Skeletal muscle cell (primary cell): ENCODE measurements at regions not wholly inside any gene's neighbourhood (a gene's known extent, or its start where the extent isn't known, plus 50 kb on each side); places are given as distances from the start of the nearest gene placed in this dataset.
"Not testable (repeated sequence)": the region's sequence is repeated elsewhere in the genome, so short reads cannot be mapped to it uniquely, and the experiment has no call there.

ENCODE experiments used
- DNase-seq: peaks from one replicate; pipeline ENCODE4 v3.0.0-alpha.2; 2010; ENCODE audit warnings: low read depth
- H3K4me3 ChIP-seq: 2 replicates; pipeline ENCODE4 v1.5.1; 2011; ENCODE audit warnings: low read depth, mild to moderate bottlenecking, control low read depth, low read length, moderate library complexity

GRCh38 chr3:87755852-87756251 is 303.0 kb downstream of the CGGBP1 start:
- DNase-seq = no peak
- no peak overlapping the region for H3K4me3 ChIP-seq

- no peak overlapping the region for H3K4me3 ChIP-seq
- no peak for DNase-seq
Measured at GRCh38 chr3:87742250-87742649, 316.6 kb downstream of the CGGBP1 start.

GRCh38 chr3:87740894-87741293 is 317.9 kb downstream of the CGGBP1 start:
- not testable (repeated sequence) for H3K4me3 ChIP-seq, DNase-seq

- H3K4me3 ChIP-seq, DNase-seq: not testable (repeated sequence)
Measured at GRCh38 chr3:87737817-87738216, 321.0 kb downstream of the CGGBP1 start.

GRCh38 chr3:87733671-87734367 is 325.0 kb downstream of the CGGBP1 start:
- no peak for DNase-seq
- no peak overlapping the region for H3K4me3 ChIP-seq

- no peak for DNase-seq
- H3K4me3 ChIP-seq = no peak overlapping the region
Measured at GRCh38 chr3:87732294-87732693, 326.5 kb downstream of the CGGBP1 start.

GRCh38 chr3:87727783-87728182 is 331.0 kb downstream of the CGGBP1 start:
- DNase-seq = no peak
- no peak overlapping the region for H3K4me3 ChIP-seq

- no peak overlapping the region for H3K4me3 ChIP-seq
- DNase-seq = no peak
Measured at GRCh38 chr3:87719060-87719459, 339.7 kb downstream of the CGGBP1 start.

GRCh38 chr3:87710511-87710910 is 348.3 kb downstream of the CGGBP1 start:
- DNase-seq = no peak
- H3K4me3 ChIP-seq = no peak overlapping the region

GRCh38 chr3:87710028-87710427 is 348.8 kb downstream of the CGGBP1 start:
- DNase-seq = no peak
- no peak overlapping the region for H3K4me3 ChIP-seq

GRCh38 chr3:87706176-87706575 is 352.6 kb downstream of the CGGBP1 start:
- DNase-seq = no peak
- H3K4me3 ChIP-seq = no peak overlapping the region

- no peak overlapping the region for H3K4me3 ChIP-seq
Measured at GRCh38 chr3:87702600-87702999, 356.2 kb downstream of the CGGBP1 start.

GRCh38 chr3:87696124-87697013 is 362.4 kb downstream of the CGGBP1 start:
- H3K4me3 ChIP-seq = no peak overlapping the region

More at GRCh38 chr3:87702600-87702999, 356.2 kb downstream of the CGGBP1 start:
- DNase-seq = no peak

GRCh38 chr3:87694678-87695077 is 364.1 kb downstream of the CGGBP1 start:
- DNase-seq = no peak
- H3K4me3 ChIP-seq = no peak overlapping the region

More at GRCh38 chr3:87696124-87697013, 362.4 kb downstream of the CGGBP1 start:
- DNase-seq = no peak

GRCh38 chr3:87691109-87691508 is 367.7 kb downstream of the CGGBP1 start:
- DNase-seq = peak; percentile 18
- H3K4me3 ChIP-seq = no peak overlapping the region

GRCh38 chr3:87678984-87679660 is 379.7 kb downstream of the CGGBP1 start:
- H3K4me3 ChIP-seq, DNase-seq: not testable (repeated sequence)

- DNase-seq = no peak
- no peak overlapping the region for H3K4me3 ChIP-seq
Measured at GRCh38 chr3:87674397-87675161, 384.2 kb downstream of the CGGBP1 start.

- DNase-seq = no peak
- H3K4me3 ChIP-seq = no peak overlapping the region
Measured at GRCh38 chr3:87673132-87673531, 385.7 kb downstream of the CGGBP1 start.

- DNase-seq = no peak
- no peak overlapping the region for H3K4me3 ChIP-seq
Measured at GRCh38 chr3:87654184-87654583, 377.8 kb upstream of the POU1F1 start.
